GM03348 (cell line): ENCODE measurements at regions not wholly inside any gene's neighbourhood (a gene's known extent, or its start where the extent isn't known, plus 50 kb on each side); places are given as distances from the start of the nearest gene placed in this dataset.

Experiments used
- DNase-seq: peaks from one replicate; pipeline ENCODE4 v3.0.0; 2012; ENCODE audit warnings: low spot score

GRCh38 chr15:93866948-93867347 lies 364.4 kb upstream of the MCTP2 start:
- no peak for DNase-seq

- no peak for DNase-seq
Observed at GRCh38 chr15:93866476-93866875, 364.9 kb upstream of the MCTP2 start.

GRCh38 chr15:93865586-93865985 lies 365.8 kb upstream of the MCTP2 start:
- no peak for DNase-seq

GRCh38 chr15:93862791-93863190 lies 368.6 kb upstream of the MCTP2 start:
- DNase-seq, result no peak

GRCh38 chr15:93861956-93862741 lies 369.2 kb upstream of the MCTP2 start:
- DNase-seq, result no peak

- DNase-seq, result peak; percentile 30
Observed at GRCh38 chr15:93861413-93861812, 369.9 kb upstream of the MCTP2 start.

GRCh38 chr15:93860701-93861100 lies 370.7 kb upstream of the MCTP2 start:
- no peak for DNase-seq

GRCh38 chr15:93859176-93859575 lies 372.2 kb upstream of the MCTP2 start:
- no peak for DNase-seq

GRCh38 chr15:93855181-93855826 lies 376.1 kb upstream of the MCTP2 start:
- no peak for DNase-seq

- DNase-seq, result no peak
Observed at GRCh38 chr15:93854088-93854487, 377.3 kb upstream of the MCTP2 start.

GRCh38 chr15:93852761-93853160 lies 378.6 kb upstream of the MCTP2 start:
- no peak for DNase-seq

GRCh38 chr15:93848490-93848889 lies 382.9 kb upstream of the MCTP2 start:
- no peak for DNase-seq

GRCh38 chr15:93848076-93848475 lies 383.3 kb upstream of the MCTP2 start:
- DNase-seq, result no peak

GRCh38 chr15:93846148-93846547 lies 385.2 kb upstream of the MCTP2 start:
- no peak for DNase-seq

- no peak for DNase-seq
Observed at GRCh38 chr15:93837450-93837849, 393.9 kb upstream of the MCTP2 start.

GRCh38 chr15:93835344-93835743 lies 396.0 kb upstream of the MCTP2 start:
- no peak for DNase-seq

- no peak for DNase-seq
Observed at GRCh38 chr15:93831641-93832040, 399.7 kb upstream of the MCTP2 start.

- no peak for DNase-seq
Observed at GRCh38 chr15:93830221-93831080, 400.9 kb upstream of the MCTP2 start.

- DNase-seq, result peak; percentile 89
Observed at GRCh38 chr15:93829115-93829870, 402.1 kb upstream of the MCTP2 start.

GRCh38 chr15:93826790-93827189 lies 404.6 kb upstream of the MCTP2 start:
- DNase-seq, result no peak

- no peak for DNase-seq
Observed at GRCh38 chr15:93826293-93826692, 405.1 kb upstream of the MCTP2 start.

- DNase-seq, result no peak
Observed at GRCh38 chr15:93825682-93826081, 405.7 kb upstream of the MCTP2 start.
